ENCODE measurements at regions not wholly inside any gene's neighbourhood (a gene's known extent, or its start where the extent isn't known, plus 50 kb on each side); places are given as distances from the start of the nearest gene placed in this dataset.

- Histone ChIP-seq H4K91ac (ENCODE audit: insufficient read depth, low read depth, low read length) (no peak overlapping the region), H3K79me1 (ENCODE audit: low read depth in 1 of 2, low read length in 2 of 2) (no peaks in the 10 kb centered on the region), H3K9me3 (ENCODE audit: control insufficient read depth, insufficient read depth, low read length) (peaks cover 9% of the 10 kb centered on the region), H2AK5ac (ENCODE audit: low read depth, low read length) (no peak overlapping the region), H3K4ac (ENCODE audit: low read depth, low read length) (no peak overlapping the region), H2BK120ac (ENCODE audit: low read depth, low read length) (no peak overlapping the region), H2AK9ac (replicated peaks; ENCODE audit: low read depth, low read length, poor library complexity) (no peak overlapping the region), H3K36me3 (ENCODE audit: control insufficient read depth, insufficient read depth, low read length) (no peaks in the 10 kb centered on the region), H3K4me2 (ENCODE audit: low read depth, low read length) (no peak overlapping the region), H4K8ac (ENCODE audit: low read depth in 2 of 2, low read length in 2 of 2) (no peak overlapping the region), H3K56ac (ENCODE audit: extremely low read depth, insufficient read depth, low read length) (no peak overlapping the region), H3K9ac (ENCODE audit: low read depth, low read length) (no peak overlapping the region), H3K23ac (ENCODE audit: low read depth, low read length) (no peak overlapping the region), H2BK20ac (ENCODE audit: low read depth, low read length) (no peak overlapping the region), H2AFZ (replicated peaks; ENCODE audit: low read length, poor library complexity) (no peak overlapping the region), H3K4me3 (ENCODE audit: insufficient read depth, low read depth, low read length) (no peak overlapping the region), H4K20me1 (ENCODE audit: insufficient read depth, low read length) (no peaks in the 10 kb centered on the region), H3K14ac (replicated peaks; ENCODE audit: low read depth, low read length) (no peak overlapping the region), H3K9me1 (ENCODE audit: insufficient read depth, low read length) (no peaks in the 10 kb centered on the region), H3K4me1 (ENCODE audit: control insufficient read depth, insufficient read depth, low read length) (no peaks in the 10 kb centered on the region), H3K18ac (ENCODE audit: low read depth, low read length) (no peak overlapping the region), H2BK15ac (ENCODE audit: low read depth, low read length) (no peak overlapping the region), H2BK5ac (ENCODE audit: low read depth, low read length, poor library complexity, severe bottlenecking) (no peak overlapping the region), H4K5ac (ENCODE audit: low read depth, low read length) (no peak overlapping the region), H3K27ac (ENCODE audit: insufficient read depth, low read length) (no peak overlapping the region), H3K27me3 (ENCODE audit: control insufficient read depth, insufficient read depth, low read length) (no peaks in the 10 kb centered on the region)
- POLR2A ChIA-PET (ENCODE audit: unreplicated experiment), result no interaction called here
- no CpG with 5 or more reads among the region's 2 CpGs for WGBS, 2 experiments (ENCODE audit: extremely low coverage in 2 of 2, insufficient read length in 1 of 2)
- DNase-seq, result no peak
- no peak for TF ChIP-seq BHLHE40 (IDR thresholded peaks at IDR 0.05; ENCODE audit: low read depth, low read length)
- TF ChIP-seq RCOR1 (IDR thresholded peaks at IDR 0.05; ENCODE audit: insufficient replicate concordance, low read length), result no peak
- TF ChIP-seq RFX5 (IDR thresholded peaks at IDR 0.05; ENCODE audit: low read depth, low read length), result no peak
- TF ChIP-seq RAD21 (IDR thresholded peaks at IDR 0.05; ENCODE audit: low read length), result no peak
- TF ChIP-seq CEBPB (IDR thresholded peaks at IDR 0.05; ENCODE audit: low read depth, low read length), result no peak
- TF ChIP-seq MXI1 (IDR thresholded peaks at IDR 0.05; ENCODE audit: borderline replicate concordance, low read depth, low read length), result no peak
- TF ChIP-seq MAFK (IDR thresholded peaks at IDR 0.05; ENCODE audit: low read depth, low read length), result peak; percentile 71
- no peak for TF ChIP-seq SMC3 (IDR thresholded peaks at IDR 0.05; ENCODE audit: low read depth, low read length)
- ATAC-seq (ENCODE audit: low read depth), result no peak
- intact Hi-C loops (cut with micrococcal nuclease), result no loop called here
- in situ Hi-C loops (cut with MboI; ENCODE audit: low sequenced_read_pairs), result no loop called here
- CTCF ChIA-PET, result no interaction called here
- BruUV-seq (replicated peaks), result no TSS peak
- dilution Hi-C loops (cut with HindIII; ENCODE audit: low sequenced_read_pairs, unreplicated experiment), result no loop called here
Measured at GRCh38 chrX:147079974-147080373, 265.4 kb upstream of the CXorf51A start.
